NCI-H1436 (cell line): ENCODE measurements at regions not wholly inside any gene's neighbourhood (a gene's known extent, or its start where the extent isn't known, plus 50 kb on each side); places are given as distances from the start of the nearest gene placed in this dataset.

Experiments
- DNase-seq: peaks from one replicate; lab custom pipeline; 2025; lab: John Stamatoyannopoulos, UW

DNA sequence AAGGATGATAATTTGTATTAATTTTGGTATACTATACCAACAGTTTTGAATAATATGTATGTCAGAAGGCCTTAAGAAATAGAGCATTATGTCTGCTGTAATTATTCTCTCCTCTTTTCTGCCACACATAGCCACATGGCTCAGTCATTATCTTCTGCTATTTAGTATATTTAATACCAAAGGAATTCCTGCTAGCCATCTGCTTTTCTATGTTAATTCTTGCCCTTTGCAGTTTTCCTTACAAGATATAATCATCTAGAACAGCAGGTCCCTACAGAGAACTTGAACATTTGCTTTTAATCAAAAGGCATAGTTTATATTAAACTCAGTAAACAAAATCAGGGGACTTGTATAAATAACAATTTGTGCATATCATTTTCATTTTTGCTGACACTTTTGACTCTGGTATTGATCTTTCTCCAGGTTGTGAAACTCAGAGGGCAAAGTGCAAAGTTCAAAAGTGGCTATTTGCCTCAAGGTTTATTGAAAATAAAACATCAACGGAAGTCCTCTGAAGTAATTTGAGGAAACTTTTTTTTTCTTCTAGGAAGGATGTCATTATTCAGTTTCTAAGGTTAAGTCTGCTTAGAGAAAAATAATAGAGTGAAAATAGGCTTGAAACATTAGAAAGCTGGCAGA is 702.0 kb downstream of the KCNJ2 start:
- DNase-seq = no peak

DNA sequence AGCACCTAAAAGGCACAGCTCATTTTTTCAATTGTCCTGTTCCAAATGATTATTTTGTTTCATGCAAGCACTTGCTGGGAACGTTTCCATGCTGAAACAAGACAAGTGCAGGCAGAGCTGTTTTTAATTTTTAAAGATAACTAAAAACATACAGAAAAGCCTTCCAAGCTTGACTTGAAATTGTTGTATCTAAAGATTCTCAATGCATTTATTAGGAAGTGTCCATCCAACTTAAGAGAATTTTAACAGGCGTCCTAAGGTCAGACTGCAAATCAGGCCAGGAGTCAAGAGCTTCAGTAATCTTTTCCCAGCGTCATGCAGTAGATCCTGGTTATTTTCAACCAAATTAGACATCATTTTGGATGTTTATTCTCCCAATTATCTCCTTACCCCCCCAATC is 702.8 kb downstream of the KCNJ2 start:
- no peak for DNase-seq

DNA sequence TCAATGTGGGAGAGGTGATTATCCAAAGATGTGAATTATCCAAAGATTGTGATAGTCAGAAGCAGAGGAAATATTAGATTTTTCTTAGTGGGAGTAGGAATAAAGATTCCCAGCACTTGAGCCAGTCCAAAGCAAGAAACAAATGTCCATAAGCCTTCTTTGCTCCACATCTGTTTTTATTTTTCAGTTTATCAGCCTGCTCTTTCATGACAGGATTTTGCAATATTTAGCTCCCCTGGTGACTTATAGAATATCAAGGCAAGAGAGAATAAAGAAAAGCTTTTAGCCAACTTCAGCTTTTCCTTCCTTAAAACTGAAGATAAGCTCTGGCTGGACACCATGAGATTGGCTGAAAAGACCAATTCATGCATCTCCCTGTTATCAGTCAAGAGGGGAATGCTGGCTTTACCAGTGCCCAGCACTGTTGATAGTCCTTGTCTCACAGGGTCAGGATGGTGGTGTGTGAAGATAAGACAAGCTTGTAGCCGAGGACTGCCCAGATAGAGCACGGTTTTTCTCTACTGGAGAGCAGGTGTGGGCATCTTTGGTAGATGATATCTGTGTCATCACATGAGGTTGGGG is 706.5 kb downstream of the KCNJ2 start:
- no peak for DNase-seq

DNA sequence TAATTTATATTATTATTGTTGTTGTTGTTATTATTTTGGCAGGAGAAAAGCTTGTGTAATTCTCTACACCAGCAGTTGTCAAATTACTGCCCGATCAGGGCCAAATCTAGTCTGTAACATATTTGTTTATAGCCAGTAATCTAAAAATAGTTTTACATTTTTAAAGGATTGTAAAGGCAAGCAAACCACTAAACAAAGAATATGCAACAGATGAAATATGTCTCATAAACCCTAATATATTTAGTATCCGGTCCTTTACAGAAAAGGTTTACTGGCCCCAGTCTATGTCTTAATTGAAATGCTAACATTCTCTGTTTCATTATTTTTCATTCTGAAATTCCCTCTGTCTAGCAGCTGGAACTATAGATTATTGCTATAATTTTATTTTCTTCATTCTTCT is 709.5 kb downstream of the KCNJ2 start:
- DNase-seq = no peak

DNA sequence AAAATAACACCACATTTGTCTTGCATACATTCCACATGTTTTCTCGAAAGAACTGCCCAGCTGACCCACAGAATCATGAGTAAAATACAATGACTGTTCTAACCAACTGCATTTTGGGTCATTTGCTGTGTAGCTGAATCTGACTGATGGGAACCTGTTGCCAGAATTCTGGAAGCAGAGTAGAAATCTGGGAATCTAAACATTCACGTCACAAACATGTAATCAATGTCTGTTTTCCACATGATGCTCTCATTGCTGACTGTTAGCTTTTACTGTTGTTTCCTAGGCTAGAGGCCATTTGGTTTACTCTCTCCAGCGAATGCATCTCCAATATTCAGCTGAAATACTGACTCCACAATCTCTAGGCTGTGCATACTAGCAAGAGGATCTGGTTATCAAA is 710.1 kb downstream of the KCNJ2 start:
- no peak for DNase-seq

DNA sequence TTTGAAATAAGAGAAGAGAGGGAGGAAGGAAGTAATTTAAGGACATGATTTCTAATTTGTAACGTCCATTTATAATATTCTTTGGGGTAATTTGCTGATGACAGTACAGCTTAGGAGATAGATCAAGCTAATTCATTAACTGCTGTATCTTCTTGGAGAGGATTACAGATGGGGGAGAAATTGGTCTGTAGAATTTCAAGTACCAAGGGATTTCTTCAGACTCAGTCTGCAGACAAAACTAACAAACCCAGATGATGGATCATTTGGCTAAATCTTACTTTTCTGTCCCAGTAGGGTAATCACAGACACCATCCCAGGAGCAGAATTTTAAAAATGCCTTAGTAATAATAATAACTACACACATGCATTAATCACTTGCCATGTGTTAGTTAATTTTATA is 711.8 kb downstream of the KCNJ2 start:
- DNase-seq = no peak

DNA sequence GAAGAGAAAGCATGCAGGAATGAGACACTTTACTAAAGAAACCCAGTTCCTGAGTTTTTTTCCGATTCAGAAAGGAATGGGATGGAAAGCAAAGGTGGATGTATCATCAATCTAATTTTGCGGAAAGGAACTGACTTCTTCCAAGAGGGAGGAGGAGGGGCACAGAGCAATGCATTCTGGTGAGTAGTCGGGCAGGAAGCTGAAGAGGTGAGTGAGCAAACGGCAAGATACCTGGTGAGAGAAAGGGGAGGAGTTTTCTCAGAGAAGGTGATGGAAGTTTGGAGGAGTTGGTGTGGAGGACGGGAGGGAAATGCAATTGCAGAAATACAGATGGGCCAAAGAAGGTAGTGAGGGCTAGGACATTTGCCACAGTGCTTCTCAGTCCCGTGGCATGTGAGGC is 713.2 kb downstream of the KCNJ2 start:
- DNase-seq = no peak

DNA sequence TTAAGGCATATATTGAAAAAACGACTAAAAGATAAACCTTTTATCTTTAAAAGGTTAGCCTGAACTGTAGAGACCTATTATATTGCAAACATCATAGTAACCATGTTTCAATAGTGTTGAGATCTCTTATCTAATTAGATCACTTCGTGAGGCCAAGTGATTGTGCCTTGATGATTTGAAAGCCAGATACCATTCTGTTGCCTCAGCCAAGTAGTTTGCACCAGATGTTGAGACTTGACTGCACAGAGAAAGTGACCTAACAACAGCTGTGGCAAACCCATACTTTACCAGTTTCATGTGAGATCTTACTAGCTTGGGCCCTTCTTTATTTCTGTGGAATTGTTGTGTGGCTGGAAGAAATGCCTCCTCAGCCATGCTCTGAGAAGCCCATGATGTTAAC is 717.3 kb downstream of the KCNJ2 start:
- no peak for DNase-seq

DNA sequence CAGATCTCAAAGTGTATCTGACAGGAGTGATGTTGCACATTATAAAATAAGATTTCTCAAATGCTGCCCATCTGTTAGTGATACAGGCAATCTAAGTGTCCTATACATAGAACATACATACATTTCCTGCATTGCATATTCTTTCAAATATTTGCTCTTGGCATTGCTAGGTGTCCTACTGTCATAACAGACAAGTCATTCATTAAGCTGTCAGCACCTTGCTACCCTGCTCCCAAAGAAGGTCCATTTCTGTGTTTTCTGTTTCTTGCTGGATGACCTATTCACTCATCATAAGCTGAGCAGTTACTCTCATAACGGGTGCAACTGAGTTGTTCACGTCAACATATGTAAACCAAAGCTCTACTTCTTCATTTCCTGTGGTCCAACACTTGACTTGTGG is 719.0 kb downstream of the KCNJ2 start:
- no peak for DNase-seq

DNA sequence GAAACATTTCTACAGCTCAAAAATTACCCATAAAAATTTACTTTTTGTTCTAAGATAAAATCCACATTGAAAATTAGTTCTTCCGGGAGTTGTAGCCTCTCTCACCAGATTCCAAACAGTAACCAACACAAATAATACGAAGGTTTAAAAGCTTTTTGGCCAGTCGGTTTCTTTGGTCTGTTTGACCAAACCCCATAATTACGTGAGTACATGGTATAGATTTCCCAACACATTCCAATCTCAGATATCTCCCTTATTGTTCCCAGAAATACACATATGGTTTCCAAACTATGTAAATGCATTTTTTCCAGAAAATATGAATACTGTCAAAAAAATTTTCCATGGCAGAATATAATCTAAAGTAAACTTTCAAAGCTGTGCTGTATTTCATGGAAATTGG is 722.0 kb downstream of the KCNJ2 start:
- DNase-seq = no peak

DNA sequence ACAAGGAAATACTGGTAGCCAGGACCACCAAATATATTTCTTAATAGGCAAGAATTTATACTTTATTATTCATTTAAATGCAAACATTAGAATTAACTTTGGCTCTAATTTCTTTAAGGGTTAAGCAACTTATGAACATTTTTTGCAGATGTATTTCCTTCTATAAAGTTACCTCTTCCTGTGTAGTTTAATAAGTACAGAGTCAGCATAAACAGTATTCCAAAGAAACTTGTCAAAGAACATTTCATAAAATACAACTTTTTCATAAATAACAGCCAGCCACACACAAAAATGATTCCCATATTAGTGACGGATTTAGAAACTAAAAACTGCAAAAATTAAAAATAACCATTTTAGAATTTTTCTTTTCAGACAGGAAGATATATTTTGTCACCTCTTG is 723.2 kb downstream of the KCNJ2 start:
- no peak for DNase-seq

DNA sequence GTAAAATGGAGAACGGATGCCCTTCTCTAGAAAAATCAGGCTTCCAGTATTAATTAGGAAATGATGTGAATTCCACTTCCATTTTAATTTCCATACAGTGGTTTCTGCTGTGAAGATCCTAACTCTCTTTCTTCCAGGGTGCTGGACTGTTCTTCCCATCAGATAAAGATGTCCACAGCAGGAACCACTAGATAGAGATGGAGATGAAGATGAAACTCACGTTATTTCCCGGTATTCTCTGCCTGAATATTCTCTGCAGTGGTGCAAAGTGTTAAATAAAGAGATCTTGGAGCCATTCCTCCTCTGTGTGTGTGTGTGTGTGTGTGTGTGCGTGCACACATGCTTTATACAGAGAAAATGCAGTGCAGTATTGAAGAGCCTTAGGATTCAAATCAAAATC is 727.5 kb downstream of the KCNJ2 start:
- DNase-seq = no peak

DNA sequence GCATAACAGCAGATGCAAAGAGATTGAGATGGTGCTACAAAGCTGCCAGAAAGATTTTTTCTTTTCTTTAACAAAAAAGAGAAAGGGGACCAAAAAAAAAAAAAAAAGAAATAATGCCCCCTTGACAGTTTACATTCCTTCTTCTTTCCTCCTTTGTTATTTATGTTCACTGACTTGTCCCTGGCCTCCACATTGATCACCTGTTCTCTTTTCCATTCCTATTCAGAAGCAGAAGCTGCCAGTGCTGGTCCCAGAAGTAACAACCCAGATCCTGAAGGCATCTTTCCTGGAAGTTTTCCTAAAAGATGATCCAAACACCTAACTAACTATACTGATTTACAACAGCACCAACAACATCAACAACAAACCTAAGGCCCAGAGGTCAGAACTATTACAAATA is 728.1 kb downstream of the KCNJ2 start:
- no peak for DNase-seq

DNA sequence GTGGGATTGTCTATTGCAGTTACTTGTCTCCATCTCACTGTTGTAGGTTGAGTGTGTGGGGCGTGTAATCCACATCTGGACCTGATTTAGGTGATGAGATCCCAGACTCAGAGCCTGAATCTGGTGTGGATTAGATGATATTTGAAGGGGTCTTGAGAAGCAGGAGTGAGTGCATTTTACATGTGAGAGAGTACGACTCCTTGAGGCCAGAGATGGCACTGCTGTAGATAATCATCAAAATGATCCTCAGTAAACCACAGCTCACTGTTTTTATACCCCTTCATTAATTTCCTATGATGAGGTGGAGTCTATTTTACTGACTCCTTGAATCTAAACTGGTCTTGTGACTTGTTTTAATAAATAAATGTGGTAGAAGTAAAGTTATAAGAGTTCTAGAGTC is 732.5 kb downstream of the KCNJ2 start:
- DNase-seq = no peak

DNA sequence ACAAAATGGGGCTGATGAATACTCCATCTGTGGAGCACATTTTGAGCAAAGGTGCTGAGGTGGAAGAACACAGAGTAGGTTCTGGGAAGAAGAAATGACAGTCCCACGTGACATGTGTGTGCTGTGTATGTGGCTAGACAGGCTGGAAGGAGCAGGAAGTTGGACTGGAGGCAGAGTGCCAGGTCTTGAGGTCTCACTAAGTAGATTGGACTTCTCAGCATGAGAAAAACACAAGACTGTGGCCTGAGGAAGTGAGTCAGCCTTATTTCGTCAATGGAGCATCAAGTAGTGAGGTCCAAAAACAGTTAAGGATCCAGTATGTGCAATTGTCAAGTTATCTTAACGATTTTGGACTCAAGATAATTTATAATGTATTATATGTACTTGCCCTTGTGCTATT is 736.5 kb downstream of the KCNJ2 start:
- no peak for DNase-seq

DNA sequence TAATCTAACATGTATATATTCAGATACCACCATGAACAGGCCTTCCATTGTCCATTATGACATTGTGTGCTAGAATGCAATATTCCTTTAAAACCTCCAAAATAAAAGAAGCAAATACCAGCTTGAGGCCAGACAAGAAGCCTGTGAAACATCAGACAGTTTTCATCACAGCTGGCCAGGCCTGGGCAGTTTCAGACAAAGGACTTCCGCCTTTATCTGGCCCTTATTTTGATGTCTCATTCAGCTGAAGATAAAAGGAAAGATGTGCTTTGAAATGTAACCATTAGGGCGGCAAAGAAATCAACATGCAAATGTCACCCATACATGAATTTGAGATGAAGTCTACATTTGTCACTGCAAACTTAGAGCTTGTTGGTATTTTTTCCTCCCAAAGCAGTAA is 737.5 kb downstream of the KCNJ2 start:
- DNase-seq = no peak

DNA sequence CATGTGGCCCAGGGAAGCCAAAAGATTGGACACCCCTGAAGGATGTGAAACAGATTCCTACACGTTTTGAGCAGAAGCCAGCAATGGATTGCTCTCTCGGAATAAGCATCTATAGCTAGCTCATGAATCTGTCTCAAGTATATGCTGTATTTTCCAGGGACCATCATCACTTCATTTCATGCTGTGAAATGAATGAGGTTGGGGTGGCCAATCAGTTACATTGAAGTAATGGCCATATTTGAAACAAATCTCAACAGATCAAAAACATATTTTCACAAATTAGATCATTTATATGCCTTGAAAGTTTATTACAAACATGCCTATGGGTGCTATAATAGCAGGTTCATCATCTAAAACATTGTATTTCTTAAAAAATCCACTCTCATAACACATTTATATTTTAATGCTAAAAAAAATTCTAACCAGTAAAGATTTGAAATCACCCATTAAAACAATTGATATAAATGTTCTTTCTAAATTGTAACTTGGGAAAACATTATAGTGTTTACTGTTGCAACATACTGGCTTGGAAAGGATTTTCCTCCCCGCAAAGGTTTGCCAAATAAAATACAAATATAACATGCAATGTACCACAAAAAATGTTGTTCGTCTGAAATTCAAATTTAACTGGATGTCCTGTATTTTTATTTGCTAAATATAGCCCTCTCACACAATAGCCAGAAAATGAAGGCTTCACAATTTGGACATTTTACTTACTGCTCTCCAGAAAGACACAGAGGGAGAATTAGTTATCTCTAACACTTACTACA is 743.6 kb downstream of the KCNJ2 start:
- DNase-seq = no peak

DNA sequence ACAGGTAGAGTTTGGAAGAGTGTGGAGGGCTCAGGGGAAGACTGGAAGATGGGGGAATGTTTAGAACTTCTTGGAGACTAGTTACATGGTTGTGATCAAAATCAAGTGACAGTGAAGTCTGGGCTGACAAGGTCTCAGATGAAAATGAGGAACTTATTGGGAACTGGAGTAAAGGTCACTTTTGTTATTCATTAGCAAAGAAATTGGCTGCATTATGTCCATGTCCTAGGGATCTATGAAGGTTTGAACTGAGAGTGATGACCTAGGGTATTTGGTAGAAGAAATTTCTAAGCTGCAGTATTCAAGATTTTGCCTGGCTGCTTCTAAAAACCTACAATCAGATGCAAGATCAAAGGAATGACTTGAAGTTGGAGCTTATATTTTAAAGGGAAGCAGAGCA is 747.1 kb downstream of the KCNJ2 start:
- no peak for DNase-seq

DNA sequence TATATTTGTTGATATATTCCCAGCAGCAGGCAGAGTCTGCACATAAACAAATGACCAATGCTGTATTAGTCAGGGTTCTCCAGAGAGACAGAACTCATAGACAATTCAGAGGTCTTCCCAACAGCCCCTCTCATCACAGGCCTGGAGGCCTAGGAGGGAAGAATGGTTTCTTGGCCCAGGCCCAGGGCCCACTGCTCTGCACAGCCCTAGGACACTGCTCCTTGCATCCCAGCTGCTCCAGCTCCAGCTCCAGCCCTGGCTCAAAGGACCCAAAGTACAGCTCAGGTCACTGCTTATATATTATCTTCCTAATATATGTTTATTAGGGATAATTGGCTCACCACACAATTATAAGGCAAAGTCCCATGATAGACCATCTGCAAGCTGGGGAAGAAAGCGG is 749.9 kb downstream of the KCNJ2 start:
- DNase-seq = no peak

DNA sequence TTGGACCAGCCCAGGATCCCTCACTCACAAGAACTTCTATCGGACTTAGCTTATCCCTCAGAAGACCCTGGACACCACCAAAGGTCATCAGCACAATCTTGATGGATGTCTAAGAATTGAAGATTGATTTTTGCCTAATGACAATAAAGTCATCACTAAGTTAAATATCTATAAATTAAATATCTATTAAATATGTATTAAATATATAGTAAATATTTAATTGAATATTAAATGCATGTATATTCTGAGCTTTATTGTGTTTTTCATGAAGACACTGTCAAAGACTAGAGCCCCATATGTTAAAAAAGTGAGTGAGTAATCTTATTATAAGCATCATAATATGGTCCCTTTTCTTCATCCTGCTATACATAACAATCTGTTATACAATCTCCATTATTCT is 751.1 kb downstream of the KCNJ2 start:
- no peak for DNase-seq

DNA sequence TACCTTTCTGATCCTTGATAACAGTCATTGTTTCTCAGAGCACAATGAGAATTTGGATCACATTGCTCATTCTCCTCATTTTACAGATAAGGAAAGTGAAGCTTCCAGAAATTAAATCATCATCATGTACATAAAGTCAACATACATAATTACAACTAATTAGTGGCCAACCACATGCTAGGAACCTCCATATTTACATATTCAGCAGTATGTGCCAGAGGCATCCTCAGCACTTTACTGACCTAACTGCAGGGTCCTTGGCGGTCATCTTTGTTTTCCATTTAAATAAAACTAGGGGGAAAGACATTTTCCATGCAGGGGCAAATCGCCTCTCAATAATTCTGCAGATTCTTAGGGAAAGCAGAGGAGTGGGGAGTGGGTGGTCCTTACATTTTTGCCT is 752.9 kb downstream of the KCNJ2 start:
- no peak for DNase-seq

DNA sequence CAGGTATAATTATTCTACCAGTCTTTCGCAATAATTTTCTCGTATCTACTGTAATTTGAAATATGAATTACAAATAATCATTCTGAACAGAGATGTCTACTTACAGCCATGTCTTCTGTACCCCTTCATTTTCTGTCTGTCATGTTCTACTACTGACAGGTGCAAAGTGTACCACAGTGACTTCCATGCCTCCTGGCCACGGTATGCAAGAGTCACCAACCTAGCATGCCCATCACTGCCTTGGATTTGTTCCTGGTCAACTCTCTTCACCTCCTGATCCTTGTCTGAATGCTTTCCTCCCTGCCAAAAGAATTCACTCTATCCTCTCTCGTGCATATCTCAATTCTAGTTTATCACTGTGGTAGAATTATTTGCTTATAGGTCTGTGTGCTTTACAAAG is 755.4 kb downstream of the KCNJ2 start:
- no peak for DNase-seq

DNA sequence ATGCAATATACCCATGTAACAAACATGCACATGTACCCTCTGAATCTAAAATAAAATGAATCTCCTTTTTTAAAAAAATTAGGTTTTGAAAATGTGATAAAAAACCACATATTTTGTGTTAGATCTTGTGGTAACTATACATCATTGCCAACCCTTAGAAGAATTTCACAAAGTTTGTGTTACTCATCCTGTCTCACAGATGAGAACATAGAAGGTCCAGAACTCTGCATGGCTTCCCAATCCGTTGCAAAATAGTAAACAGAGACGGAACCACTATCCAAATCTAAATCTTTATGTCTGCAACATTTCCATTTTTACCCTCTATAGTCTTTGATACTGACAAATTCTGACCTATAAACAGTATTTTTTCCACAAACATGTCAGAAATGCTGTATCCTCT is 759.9 kb downstream of the KCNJ2 start:
- DNase-seq = no peak

DNA sequence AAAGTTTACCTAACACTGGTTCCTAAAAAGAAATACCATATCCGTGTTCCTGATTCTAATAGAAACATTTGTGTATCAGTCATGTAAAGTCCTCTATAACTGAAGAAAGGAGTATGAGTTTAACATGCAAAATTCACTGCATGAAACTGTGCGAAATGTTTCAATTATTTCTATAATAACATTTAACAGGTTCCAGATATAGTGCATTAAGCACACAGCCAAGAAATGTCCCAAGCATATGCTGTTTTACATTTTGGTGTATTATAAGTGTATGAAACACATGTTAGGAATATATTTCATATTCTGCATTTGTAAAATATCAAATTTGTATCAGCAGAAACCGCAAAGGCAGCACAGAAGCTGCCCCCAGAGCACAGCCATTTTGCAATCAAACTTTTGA is 764.9 kb downstream of the KCNJ2 start:
- DNase-seq = no peak
